Right kidney (tissue), 1 donor: ENCODE measurements at regions not wholly inside any gene's neighbourhood (a gene's known extent, or its start where the extent isn't known, plus 50 kb on each side); places are given as distances from the start of the nearest gene placed in this dataset.
A peak's percentile ranks its signal among the peaks of the same experiment; 100 is the strongest.

Source experiments
- DNase-seq: peaks from one replicate; pipeline ENCODE4 v3.0.0-alpha.2; 2016

DNA sequence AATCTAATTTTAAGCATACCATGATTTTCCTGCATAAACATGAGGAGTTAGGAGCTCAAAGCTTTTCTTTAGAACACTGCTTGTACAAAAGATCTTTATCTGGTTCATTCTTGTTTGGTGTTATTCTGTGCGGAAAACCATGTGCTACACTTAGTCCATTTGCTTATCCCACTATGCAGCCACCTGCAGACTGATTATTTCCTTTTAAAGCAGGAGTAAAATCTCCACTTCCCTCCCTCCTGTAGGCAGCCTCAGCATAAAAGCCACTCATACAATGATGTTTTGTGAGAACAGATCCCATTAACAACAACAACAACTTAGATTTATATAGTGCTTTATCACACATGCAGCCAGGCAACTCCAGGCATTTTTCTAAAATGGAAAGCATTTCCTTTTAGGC, 355.3 kb upstream of the NEGR1 start:
- DNase-seq = no peak

DNA sequence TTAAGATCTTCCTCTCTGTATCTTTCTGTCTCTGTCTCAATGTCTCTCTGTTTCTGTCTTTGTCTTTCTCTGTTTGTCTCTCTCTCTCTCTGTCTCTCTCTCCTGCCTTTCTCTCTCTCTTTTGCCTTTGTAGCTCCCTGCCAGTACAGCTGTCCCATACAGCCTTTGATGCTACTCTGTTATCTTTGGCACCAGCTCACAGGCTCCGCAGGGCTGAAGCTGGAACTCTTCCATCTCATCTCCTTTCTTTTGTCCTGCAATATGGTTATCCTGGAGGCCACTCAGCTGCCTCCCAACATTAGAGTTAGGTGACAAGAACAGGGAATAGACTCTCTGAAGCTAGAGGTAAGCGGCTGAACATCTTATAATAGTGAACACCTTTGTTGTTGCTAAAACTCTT, 354.3 kb upstream of the NEGR1 start:
- no peak for DNase-seq

DNA sequence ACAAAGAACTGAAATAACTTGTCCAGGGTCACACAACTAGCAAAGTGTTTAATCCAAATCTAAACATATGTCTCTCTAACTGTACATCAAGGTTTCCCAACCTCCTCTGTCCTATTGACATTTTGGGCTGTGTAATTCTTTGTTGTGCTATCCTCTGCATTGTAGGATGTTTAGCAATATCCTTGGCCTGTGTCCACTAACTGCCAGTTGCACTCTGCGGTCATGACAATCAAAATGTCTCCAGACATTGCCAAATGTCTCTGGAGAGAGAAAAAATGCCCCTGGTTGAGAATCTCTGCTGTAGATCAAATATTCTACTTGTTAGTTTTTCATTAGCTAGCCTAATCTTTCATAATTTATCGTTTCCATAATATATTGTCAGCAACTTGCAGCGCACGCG, 353.4 kb upstream of the NEGR1 start:
- no peak for DNase-seq

DNA sequence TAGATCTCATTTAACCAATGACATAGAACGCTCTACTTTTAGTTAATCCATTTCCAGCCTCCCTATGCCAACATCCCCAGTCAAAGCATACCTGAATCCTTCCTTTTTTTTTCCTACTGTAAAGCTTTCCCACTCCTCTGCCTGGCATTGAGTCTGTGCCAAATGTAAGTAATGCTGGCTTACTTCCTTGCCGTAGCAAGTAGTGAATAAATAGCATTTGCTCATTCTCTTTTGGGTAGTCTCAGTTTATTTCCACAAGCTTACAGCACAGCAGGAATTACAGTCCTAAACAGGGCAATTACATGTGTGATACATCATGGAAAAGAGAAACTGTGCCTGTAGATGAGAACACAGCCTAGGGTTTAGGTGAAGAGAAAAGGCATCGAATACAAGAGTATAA, 352.6 kb upstream of the NEGR1 start:
- no peak for DNase-seq

DNA sequence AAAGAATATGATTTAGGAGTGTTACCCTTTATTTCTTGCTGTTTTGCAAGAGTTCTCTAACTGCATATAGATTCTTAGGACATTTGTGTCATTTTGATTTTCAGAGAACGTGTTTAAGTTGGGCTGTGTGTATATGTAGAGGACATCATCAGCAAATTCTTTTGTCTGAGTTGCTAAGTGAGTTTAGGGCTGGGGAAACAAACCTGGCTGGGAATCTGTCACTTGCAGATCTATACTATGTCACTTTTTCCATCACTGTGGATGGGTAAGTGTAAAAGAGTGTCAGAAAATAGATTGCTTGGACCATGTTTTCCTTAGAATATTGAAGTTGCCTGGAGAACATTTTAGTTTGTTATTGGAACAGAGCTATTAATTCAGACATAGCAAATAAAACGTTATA, 349.1 kb upstream of the NEGR1 start:
- no peak for DNase-seq

DNA sequence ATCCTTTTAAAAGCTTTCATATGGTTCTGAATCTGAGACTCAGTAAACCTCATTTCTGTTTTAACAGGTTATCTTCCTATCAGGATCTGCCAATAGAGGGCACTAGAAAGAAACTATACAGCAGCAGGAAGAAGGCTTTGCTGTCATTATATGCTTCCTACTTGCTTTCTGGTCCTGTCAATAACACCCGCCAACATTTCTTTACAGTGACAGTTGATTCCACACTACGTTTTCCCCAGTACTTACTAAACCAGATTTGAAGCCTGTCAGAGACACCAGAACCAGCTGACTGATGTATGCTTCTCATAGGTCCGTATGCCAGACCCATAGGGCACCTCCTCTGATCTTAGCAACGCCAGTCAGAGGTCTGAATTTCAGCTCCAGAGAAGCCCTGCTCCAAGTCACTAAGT, 341.0 kb upstream of the NEGR1 start:
- peak; percentile 14 for DNase-seq

DNA sequence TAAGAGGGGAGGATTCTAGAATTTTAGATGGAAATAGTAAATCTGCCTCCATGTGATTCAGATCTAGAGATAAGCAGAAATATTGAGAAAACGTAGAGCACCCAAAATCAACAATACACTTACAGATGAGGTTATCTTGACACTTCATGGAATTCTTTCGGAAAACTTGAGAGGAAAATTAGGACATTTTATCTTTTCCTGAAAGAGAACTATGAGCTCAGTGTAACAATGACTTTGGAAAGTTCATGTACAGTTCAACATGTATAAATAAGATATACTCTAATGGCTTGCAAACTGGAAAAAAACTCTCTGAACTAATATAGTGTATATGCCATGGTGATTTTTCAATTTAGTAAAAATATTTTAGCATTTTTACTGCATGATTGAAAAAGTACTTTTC, 338.1 kb upstream of the NEGR1 start:
- DNase-seq = no peak

DNA sequence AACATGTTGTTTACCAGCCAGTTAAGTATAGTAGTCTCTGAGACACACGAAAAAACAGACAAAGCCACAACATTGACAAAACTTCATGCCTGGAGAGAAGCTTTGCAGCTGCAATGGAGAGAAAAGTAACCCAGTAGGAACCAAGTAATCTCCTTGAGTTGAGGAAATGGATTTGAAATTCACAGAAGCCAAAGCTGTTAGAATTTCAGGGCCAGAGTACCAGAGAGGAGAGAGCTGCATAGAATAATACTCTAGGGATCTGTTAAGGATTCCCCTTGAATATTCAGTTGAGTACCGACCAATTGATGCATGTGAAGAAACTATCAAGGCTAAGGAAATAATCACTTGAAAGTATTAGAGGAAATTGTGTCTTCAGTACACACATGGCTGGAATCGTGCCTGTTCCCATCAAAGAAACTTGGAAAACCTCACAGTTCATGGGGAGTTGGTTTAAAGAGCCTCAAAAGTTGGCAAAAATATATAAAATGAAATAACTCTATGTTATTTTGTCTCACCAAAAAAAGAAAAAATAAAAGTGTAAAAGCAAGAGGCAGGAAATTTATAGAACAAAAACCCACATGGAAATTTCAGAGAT, 324.0 kb upstream of the NEGR1 start:
- no peak for DNase-seq

DNA sequence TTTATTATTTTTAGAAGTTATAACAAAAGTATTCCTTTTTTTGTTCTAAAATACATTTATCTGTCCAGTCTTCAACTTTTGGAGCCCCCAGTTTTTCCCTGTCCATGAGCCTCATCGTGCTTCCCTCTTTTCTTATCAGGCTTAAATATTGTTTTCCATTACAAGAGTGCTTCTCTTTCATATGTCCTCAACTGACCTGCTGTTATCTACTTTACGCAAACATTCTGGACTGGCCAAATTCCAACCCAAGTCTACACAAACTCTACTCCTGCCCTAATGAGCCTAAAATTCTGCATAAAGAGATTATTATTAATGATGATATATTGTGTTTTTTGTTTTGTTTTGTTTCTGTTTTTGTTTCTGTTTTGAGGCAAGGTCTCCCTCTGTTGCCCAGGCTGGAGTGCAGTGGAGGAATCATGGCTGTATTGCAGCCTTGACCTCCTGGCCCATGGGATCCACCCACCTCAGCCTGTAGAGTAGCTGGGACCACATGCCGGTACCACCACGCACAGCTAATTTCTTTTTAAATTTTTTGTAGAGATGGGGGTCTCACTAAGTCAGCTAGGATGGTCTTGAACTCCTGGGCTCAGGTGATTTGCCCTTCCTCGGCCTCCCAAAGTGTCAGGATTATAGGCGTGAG, 318.8 kb upstream of the NEGR1 start:
- no peak for DNase-seq

DNA sequence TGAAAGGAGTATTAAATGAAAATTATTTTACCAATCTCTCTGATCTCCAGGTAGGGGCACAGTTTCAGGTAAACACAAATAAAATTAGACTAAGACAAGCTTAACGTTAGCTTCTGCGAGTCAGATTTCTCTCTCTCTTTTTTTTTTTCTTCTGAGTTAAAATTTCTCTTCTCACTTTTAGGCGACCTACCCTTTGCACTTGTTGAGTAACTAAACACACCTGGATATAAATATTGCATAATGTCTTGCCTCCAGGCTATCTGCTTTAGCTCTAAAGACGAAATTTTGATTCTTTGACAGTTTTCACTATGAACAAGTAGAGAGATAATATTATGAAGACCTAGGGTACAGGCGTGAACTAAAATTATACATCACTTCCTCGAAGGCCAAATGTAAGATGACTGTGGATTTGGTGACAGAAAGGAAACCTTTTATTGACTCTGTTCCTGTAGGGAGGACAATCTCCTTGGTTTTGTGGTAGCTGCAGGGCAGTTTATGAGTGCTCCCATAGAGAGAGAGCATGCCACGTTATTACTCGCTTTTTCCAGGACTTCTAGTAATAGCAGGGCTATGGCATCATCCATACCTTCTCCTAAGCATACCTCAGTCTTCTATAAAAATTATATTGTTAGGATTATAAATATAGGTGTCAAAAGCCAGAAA, 303.8 kb upstream of the NEGR1 start:
- DNase-seq = no peak

DNA sequence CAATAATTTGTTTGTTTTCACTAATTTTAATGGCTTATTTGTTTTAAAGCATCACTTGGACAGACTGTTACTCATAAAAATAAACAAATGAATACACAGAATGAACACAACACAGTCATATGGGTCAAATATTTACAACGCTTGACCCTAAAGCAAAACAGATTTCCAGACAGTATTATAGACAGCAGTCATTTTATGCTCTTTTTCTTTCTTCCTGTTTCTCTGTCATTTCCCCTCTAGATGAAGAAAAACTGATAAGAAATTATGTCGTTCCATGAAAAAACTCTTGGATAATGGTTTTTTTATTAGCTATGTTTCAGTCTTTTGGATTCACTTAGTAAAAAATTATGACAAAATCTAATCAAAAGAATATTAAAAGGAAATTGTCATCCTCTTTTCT, 297.3 kb upstream of the NEGR1 start:
- no peak for DNase-seq

DNA sequence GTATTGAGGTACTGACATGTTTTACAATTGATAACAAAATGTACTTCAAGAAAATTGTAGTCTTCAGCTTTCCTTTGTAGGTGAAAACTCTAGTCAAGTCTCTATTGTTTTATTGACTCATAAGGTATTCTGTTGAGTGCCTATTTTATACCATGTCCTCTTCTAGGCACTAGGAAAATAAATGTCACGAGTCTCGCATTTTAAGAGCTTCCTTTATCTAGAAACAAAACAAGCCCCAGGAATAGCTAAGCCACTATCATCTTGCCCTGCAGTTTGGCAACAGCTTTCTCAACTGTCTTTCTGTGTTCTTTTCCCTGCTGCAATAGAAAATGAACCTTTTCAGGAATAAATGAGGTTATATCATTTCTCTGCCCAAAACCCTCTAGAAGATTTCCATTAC, 288.5 kb upstream of the NEGR1 start:
- DNase-seq = no peak

DNA sequence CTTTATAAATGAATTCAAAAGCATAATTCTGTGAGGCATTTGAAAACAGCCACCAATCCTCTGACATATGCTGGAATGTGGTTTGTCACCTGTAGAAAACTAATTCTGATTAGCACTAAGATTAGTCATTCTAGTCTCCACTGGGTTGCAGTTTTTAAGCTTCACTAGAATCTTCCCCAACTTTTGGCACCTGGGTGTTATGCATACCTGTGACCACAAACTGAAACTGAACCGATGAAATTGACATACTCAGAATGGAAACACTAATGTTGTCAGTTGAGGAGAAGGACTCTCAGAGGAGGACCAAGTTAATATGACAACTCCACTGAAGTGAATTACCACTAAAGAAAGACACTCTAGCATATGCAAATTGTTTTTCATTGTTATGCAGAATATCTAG, 285.8 kb upstream of the NEGR1 start:
- no peak for DNase-seq

DNA sequence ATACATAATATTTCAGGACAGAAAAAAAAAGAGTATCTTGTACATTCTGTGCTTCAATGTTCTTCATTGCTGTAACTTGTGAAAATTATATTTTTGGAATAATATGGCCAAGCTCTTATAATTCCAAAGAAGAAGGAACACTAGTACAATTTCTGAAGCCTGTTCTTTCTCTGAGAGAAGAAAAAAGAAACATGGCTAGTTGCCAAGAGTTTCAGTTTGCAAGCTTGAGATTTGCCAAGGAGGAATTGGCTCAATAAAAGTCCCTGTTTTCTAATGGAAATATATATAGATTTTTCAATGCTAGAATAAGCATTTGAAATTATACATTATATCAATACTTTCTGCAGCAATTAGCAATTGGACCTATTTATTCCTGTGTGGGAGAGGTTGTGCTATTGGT, 285.2 kb upstream of the NEGR1 start:
- DNase-seq = no peak

DNA sequence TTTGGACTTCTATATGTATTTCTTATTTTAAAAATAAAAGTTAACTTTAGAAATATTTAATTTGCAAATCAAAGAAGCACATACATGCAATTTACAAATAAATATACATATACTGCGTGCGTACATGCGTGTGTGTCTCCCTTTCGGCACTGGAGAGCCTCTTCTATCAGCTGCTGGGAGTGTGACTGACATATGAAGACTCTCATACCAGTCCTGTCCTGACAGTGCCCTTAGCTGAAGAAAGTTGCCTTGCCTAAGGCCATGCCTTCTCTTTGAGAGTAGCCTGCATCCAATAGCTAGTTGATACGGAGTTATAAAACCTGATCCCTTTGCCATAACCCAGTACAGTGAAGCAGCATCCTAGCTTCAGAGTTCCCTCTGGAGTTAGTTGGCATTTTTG, 282.4 kb upstream of the NEGR1 start:
- no peak for DNase-seq

DNA sequence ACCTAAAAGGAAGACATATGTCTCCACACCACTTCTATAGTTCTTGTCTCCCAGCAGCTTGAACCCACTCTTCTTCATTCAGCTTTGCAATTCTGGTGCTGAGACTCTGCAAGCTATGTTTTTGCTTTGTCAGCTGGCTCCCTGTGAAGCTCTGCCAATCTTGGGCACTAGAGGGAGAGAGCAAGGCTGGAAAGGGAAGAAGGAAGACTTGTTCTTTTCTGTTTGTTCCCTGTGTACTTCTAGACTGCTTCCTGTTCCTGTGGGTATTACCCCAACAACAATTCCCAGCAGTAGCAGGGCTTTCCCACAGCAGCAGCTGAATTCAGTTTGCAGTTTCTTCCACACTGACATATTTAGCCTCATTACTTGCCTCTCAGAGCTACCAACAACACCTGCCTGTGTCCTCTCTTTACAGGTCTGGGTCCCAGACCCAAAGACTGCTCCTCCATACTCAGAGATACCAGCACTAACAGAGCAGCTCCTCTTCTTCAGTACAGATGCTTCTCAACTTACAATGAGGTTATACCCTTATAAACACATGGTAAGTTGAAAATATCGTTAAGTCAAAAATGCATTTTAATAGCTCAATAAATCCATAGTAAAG, 275.2 kb upstream of the NEGR1 start:
- DNase-seq = no peak

DNA sequence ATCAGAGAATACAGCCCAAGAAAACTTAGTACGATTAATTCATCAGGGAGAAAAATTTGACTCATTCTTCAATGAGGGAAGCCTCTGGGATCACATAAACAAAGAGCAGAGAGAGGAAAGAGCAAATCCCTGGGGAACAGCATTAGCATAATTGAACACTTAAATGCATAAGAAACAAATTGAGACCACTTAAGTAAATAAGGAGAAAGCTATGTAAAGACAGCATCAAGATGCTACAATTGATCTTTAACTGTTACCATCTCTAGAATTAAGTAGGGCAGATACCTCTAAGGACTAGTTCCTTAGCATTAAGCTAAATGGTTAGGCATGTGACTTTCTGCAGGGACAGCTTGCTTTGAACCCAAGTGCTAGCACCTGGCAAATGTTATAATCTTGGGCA, 265.1 kb upstream of the NEGR1 start:
- DNase-seq = no peak

DNA sequence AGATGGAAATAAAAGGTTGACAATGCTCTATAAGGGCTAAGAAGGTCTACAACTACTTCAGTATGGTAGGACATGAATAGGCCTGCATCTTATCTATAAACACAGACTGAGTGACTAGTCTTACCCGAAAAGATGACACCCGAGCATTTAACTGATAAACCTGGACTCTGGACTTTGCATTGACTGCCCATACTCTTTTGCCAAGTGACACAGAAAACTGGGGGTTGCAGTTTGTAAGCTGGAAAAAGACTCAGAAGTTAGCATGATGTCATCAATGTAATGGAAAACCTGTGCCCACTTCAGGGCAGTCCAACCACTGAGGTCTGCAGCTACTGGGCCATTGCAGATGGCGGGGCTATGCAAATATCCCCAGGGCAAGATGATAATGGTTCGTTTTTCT, 258.3 kb upstream of the NEGR1 start:
- no peak for DNase-seq

DNA sequence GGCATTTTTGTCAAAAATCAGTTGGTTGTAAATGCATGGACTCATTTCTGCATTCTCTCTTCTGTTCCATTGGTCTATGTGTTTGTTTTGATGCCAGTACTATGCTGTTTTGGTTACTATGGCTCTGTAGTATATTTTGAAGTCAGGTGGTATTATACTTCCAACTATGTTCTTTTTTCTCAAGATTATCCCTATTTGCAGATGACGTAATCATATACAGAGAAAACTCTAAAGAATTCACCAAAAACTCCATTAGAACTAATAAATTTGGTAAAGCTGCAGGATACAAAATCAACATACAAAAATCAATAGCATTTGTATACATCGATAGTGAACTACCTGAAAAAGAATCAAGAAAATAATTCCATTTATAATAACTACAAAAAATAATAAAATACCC, 253.1 kb upstream of the NEGR1 start:
- no peak for DNase-seq

DNA sequence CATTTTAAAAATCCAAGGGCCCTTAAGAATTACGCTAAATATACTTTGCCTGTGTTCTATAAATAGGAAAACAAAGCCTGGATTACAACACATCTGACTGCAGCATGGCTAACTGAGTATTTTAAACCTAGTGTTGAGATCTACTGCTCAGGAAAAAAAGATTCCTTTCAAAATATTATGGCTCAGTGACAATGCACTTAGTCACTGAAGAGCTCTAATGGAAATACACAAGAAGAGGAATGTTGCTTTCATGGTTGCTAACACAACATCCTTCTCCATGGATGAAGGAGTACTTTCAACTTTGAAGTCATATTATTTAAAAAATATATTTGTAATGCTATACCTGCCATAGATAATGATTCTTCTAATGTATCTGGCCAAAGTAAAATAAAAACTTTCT, 248.3 kb upstream of the NEGR1 start:
- no peak for DNase-seq

DNA sequence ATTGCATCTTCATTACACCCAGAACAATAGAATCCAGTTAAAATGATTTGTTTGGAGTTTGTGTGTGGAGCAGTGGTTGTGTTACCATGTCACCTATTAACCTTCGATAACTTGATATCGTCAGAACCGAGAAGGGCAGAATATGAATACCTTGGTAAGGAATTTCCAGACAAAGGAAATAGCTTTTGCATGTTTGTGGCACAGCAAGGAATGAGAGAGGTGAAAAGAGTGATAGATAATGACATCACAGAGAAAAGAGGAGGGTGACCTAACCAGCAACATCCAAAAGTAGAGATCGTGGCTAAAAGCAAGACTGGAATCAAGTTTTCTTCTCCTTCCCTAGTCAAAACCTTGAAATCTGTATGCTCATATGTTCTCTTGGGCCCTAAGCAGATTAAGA, 244.6 kb upstream of the NEGR1 start:
- no peak for DNase-seq

DNA sequence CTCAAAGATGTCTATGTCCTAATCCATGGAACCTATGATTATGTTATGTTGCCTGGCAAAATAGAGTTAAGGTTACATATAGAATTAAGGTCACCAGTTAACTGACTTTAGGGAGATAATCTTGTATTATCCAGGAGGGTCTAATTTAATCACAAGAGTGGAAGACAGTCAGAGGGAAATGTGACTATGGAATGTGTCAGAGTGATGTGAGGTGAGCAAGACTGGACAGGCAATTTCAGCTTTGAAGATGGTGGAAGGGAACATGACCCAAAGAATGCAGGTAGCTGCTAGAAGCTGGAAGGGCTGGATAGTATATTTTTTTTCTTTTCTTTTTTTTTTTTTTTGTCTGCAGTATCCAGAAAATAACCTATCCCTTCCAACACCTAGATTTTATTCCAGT, 241.7 kb upstream of the NEGR1 start:
- DNase-seq = no peak

DNA sequence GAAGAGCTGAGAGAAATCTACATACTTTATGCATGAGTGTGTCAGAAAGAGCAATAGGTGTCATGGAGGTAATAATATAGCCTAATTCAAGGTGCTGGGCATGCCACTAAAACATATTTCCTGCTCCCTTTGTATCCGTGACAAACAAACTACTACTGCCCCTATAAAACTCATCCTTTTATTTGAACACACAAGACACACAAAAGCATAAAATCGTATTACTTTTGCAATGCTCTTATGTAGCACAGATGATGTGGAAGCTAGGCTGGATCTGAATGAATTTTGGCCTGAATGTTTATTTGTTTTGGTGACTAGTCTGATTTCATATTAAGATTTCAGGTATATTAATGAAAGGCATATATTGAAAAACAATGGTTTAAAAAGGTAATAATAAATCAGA, 239.3 kb upstream of the NEGR1 start:
- no peak for DNase-seq

DNA sequence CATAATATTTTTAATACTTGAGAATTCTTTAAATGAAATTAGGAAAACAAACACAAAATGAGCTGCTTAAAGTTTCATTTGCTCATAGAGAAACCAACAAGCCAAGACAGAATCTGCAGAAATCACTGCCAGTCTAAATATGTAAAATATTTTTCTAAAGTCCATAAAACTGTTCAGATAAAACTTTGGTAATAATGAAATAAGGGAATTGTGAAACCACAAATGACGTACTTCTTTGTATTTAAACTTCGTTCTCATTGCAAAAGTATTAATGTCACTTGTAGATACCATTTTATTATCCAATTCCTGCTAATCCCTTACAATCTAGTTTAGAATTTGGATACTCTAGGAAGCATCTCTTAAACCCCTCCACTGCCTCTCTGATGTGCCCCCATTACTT, 234.5 kb upstream of the NEGR1 start:
- no peak for DNase-seq
